Keratinocyte (primary cell): ENCODE measurements at regions not wholly inside any gene's neighbourhood (a gene's known extent, or its start where the extent isn't known, plus 50 kb on each side); places are given as distances from the start of the nearest gene placed in this dataset.

Source experiments
- DNase-seq: peaks from one replicate; pipeline ENCODE4 v3.0.0-alpha.2; 2011; ENCODE audit warnings: low read depth, missing footprints, low spot score
- FAIRE-seq: peaks from 2 replicates; lab custom pipeline; 2011; peaks lifted over from hg19 to GRCh38; lab: Jason Lieb, UNC
- H2AFZ ChIP-seq: 2 replicates; pipeline ENCODE4 v1.6.0; 2012; ENCODE audit warnings: low read length, control low read depth, inconsistent platforms; ENCODE audit not compliant: control insufficient read depth
- H3K27ac ChIP-seq: 2 replicates; pipeline ENCODE4 v1.5.1; 2011; ENCODE audit warnings: low read length; ENCODE audit not compliant: control insufficient read depth, insufficient read depth
- H3K27me3 ChIP-seq: 3 replicates; pipeline ENCODE4 v1.6.0; 2011; ENCODE audit warnings: low read length; ENCODE audit not compliant: control insufficient read depth, insufficient read depth; ENCODE audit errors: extremely low read depth
- H3K36me3 ChIP-seq, 2 experiments: 2 replicates in 1 of 2; 3 replicates in 1 of 2; pipeline ENCODE4 v1.5.1; 2011; ENCODE audit warnings: low read length in 2 of 2, mild to moderate bottlenecking in 1 of 2; ENCODE audit not compliant: control insufficient read depth in 2 of 2, insufficient read depth in 2 of 2; ENCODE audit errors: extremely low read depth in 1 of 2
- H3K4me1 ChIP-seq: 3 replicates; pipeline ENCODE4 v1.5.1; 2011; ENCODE audit warnings: low read length; ENCODE audit not compliant: control insufficient read depth, insufficient read depth; ENCODE audit errors: extremely low read depth
- H3K4me2 ChIP-seq: 3 replicates; pipeline ENCODE4 v1.6.0; 2011; ENCODE audit warnings: low read depth, low read length; ENCODE audit not compliant: control insufficient read depth, insufficient read depth; ENCODE audit errors: extremely low read depth
- H3K4me3 ChIP-seq, 3 experiments: fragments of 200-600 bp in 1 of 3; sonication (generic) in 1 of 3; 2 replicates in 2 of 3; 3 replicates in 1 of 3; pipeline ENCODE4 v1.5.1; 2011 to 2016; ENCODE audit warnings: low read length in 3 of 3, mild to moderate bottlenecking in 3 of 3, control low read depth in 2 of 3, inconsistent platforms in 1 of 3, low read depth in 1 of 3, mixed read lengths in 1 of 3, mixed run types in 1 of 3, moderate library complexity in 1 of 3; ENCODE audit not compliant: control insufficient read depth in 2 of 3, insufficient read depth in 2 of 3; ENCODE audit errors: extremely low read depth in 1 of 3
- H3K79me2 ChIP-seq: 2 replicates; pipeline ENCODE4 v1.6.0; 2012; ENCODE audit warnings: low read length; ENCODE audit not compliant: control insufficient read depth, insufficient read depth
- H3K9ac ChIP-seq: 3 replicates; pipeline ENCODE4 v1.6.0; 2011; ENCODE audit warnings: low read length; ENCODE audit not compliant: control insufficient read depth, insufficient read depth; ENCODE audit errors: extremely low read depth
- H3K9me1 ChIP-seq: 3 replicates; pipeline ENCODE4 v1.6.0; 2011; ENCODE audit warnings: low read length; ENCODE audit not compliant: control insufficient read depth, insufficient read depth; ENCODE audit errors: extremely low read depth
- H3K9me3 ChIP-seq: 2 replicates; pipeline ENCODE4 v1.5.1; 2012; ENCODE audit warnings: low read depth, low read length; ENCODE audit not compliant: control insufficient read depth
- H4K20me1 ChIP-seq: 3 replicates; pipeline ENCODE4 v1.6.0; 2011; ENCODE audit warnings: low read length; ENCODE audit not compliant: control insufficient read depth, insufficient read depth; ENCODE audit errors: extremely low read depth
- CTCF ChIP-seq, 3 experiments: IDR thresholded peaks in 1 of 3; conservative IDR thresholded peaks in 1 of 3; optimal IDR thresholded peaks in 1 of 3; 2 replicates in 2 of 3; 3 replicates in 1 of 3; pipeline versions ENCODE3 to v1.5.1; 2011; ENCODE audit warnings: low read length in 3 of 3, mild to moderate bottlenecking in 3 of 3, moderate library complexity in 2 of 3, control low read depth in 1 of 3, inconsistent platforms in 1 of 3; ENCODE audit not compliant: insufficient read depth in 2 of 3; ENCODE audit errors: extremely low read depth in 1 of 3
- EZH2 ChIP-seq: IDR thresholded peaks from one replicate; pipeline ENCODE4 v1.6.1; 2012; ENCODE audit warnings: inconsistent platforms, mild to moderate bottlenecking, low read length, moderate library complexity
- dilution Hi-C: fragments of 300-500 bp; cut with MboI; formaldehyde crosslinking; loops from one replicate; pipeline ENCODE4 v1.7.0; 2020; ENCODE audit warnings: low sequenced_read_pairs; ENCODE audit not compliant: extremely low pct_ligation_motif_present

- Histone ChIP-seq H2AFZ (no peak overlapping the region), H4K20me1 (no peaks in the 10 kb centered on the region), H3K9me1 (no peaks in the 10 kb centered on the region), H3K4me2 (no peak overlapping the region), H3K27ac (no peak overlapping the region), H3K9me3 (no peaks in the 10 kb centered on the region), H3K79me2 (no peaks in the 10 kb centered on the region), H3K9ac (no peak overlapping the region), H3K4me1 (peaks cover 5% of the 10 kb centered on the region), H3K36me3 (no peaks in the 10 kb centered on the region), H3K27me3 (no peaks in the 10 kb centered on the region), H3K4me3 (no peak overlapping the region)
- FAIRE-seq (no peak), DNase-seq (no peak)
- dilution Hi-C loops: no loop called here
- TF ChIP-seq CTCF (optimal IDR thresholded peaks at IDR 0.05 in 1 of 3, IDR thresholded peaks at IDR 0.05 in 1 of 3, conservative IDR thresholded peaks at IDR 0.05 in 1 of 3; ENCODE audit: extremely low read depth in 1 of 3, insufficient read depth in 2 of 3, low read length in 3 of 3) (no peak), EZH2 (no peak)
These were observed 863.6 kb upstream of the MIR17HG start for GRCh38 chr13:90483906-90484305.

- FAIRE-seq (no peak), DNase-seq (no peak)
- H3K9me3 ChIP-seq: no peaks in the 10 kb centered on the region
- no peak overlapping the region for H3K27ac ChIP-seq
- peaks cover 5% of the 10 kb centered on the region for H3K4me1 ChIP-seq
- no peaks in the 10 kb centered on the region for H4K20me1 ChIP-seq
- no peak overlapping the region for H2AFZ ChIP-seq
- no peak overlapping the region for H3K4me3 ChIP-seq
- no peaks in the 10 kb centered on the region for H3K36me3 ChIP-seq
- H3K79me2 ChIP-seq: no peaks in the 10 kb centered on the region
- TF ChIP-seq EZH2 (no peak), CTCF (optimal IDR thresholded peaks at IDR 0.05 in 1 of 3, IDR thresholded peaks at IDR 0.05 in 1 of 3, conservative IDR thresholded peaks at IDR 0.05 in 1 of 3; ENCODE audit: extremely low read depth in 1 of 3, insufficient read depth in 2 of 3, low read length in 3 of 3) (no peak)
- dilution Hi-C loops: no loop called here
- no peaks in the 10 kb centered on the region for H3K9me1 ChIP-seq
- no peaks in the 10 kb centered on the region for H3K27me3 ChIP-seq
- no peak overlapping the region for H3K4me2 ChIP-seq
- no peak overlapping the region for H3K9ac ChIP-seq
These were observed 862.1 kb upstream of the MIR17HG start for GRCh38 chr13:90485436-90485835.
